Panc1 (cell line): ENCODE measurements at regions not wholly inside any gene's neighbourhood (a gene's known extent, or its start where the extent isn't known, plus 50 kb on each side); places are given as distances from the start of the nearest gene placed in this dataset.

Source experiments
- ATAC-seq: fragments of 200-7000 bp; cut with Tn5 transposase; 2 replicates; pipeline ENCODE4 v1.9.1; 2020; ENCODE audit warnings: mild to moderate bottlenecking, moderate library complexity
- BruUV-seq: library from RNA; stranded (reverse); fragments of 400-500 nt; replicated peaks from 2 replicates; lab custom pipeline; 2021; lab: Mats Ljungman, UMichigan
- CTCF ChIA-PET: fragments of 300-600 bp; sonication (Branson Sonifier 250); formaldehyde crosslinking; loops from one replicate; lab custom pipeline; 2022; ENCODE audit warnings: antibody characterized with exemption; lab: Charles Lee
- POLR2A ChIA-PET: fragments of 300-600 bp; sonication (Branson Sonifier 250); formaldehyde crosslinking; loops from one replicate; lab custom pipeline; 2022; ENCODE audit warnings: antibody characterized with exemption; lab: Charles Lee
- DNase-seq: peaks from one replicate; pipeline ENCODE4 v3.0.0-alpha.2; 2010; ENCODE audit warnings: low read depth, low spot score
- H3K27ac ChIP-seq: 2 replicates; pipeline ENCODE4 v1.5.1; 2011; ENCODE audit warnings: mild to moderate bottlenecking, low read length, inconsistent platforms
- H3K27me3 ChIP-seq: fragments of 200-500 bp; sonication (Bioruptor generic); 2 replicates; pipeline ENCODE4 v1.6.0; 2014; ENCODE audit warnings: low read length, inconsistent platforms; ENCODE audit not compliant: control insufficient read depth, insufficient read depth
- H3K36me3 ChIP-seq: fragments of 200-500 bp; sonication (Bioruptor generic); 2 replicates; pipeline ENCODE4 v1.5.1; 2014; ENCODE audit warnings: inconsistent platforms, mild to moderate bottlenecking, low read length, moderate library complexity; ENCODE audit not compliant: control insufficient read depth, insufficient read depth
- H3K4me1 ChIP-seq: 2 replicates; pipeline ENCODE4 v1.5.1; 2011; ENCODE audit warnings: inconsistent platforms, mild to moderate bottlenecking, low read length, moderate library complexity; ENCODE audit not compliant: control insufficient read depth, insufficient read depth
- H3K4me3 ChIP-seq, 2 experiments: 2 replicates each; pipeline ENCODE4 v1.5.1; 2011 to 2012; ENCODE audit warnings: low read depth in 2 of 2, low read length in 2 of 2, mild to moderate bottlenecking in 2 of 2, inconsistent platforms in 1 of 2, moderate library complexity in 1 of 2
- H3K9me3 ChIP-seq: fragments of 200-500 bp; sonication (Bioruptor generic); 2 replicates; pipeline ENCODE4 v1.5.1; 2014; ENCODE audit warnings: low read depth, mild to moderate bottlenecking, inconsistent platforms, low read length, moderate library complexity; ENCODE audit not compliant: control insufficient read depth, insufficient read depth
- POLR2AphosphoS5 ChIP-seq: IDR thresholded peaks from 2 replicates; pipeline ENCODE4 v1.6.1; 2012; ENCODE audit warnings: mild to moderate bottlenecking, low read depth, low read length, moderate library complexity
- SIN3A ChIP-seq: IDR thresholded peaks from 2 replicates; pipeline ENCODE4 v1.6.1; 2012; ENCODE audit warnings: low read depth, mild to moderate bottlenecking, low read length, moderate library complexity, borderline replicate concordance; ENCODE audit not compliant: insufficient read depth
- TCF7L2 ChIP-seq: IDR thresholded peaks from 2 replicates; pipeline ENCODE4 v1.6.1; 2011; ENCODE audit warnings: mild to moderate bottlenecking, low read depth, low read length, inconsistent platforms
- in situ Hi-C: cut with HindIII; loops from 2 replicates; pipeline ENCODE4 v1.10.0; 2016; ENCODE audit warnings: low sequenced_read_pairs, low pct_unique_long_range_greater_than_20kb
- intact Hi-C: fragments of 100-400 bp; cut with micrococcal nuclease; formaldehyde crosslinking; loops from one replicate; pipeline ENCODE4 v1.10.0; 2022; ENCODE audit not compliant: unreplicated experiment
- TF ChIP-seq, protein P1 (sequence below), 2 experiments: IDR thresholded peaks; 2 replicates each; pipeline ENCODE4 v1.6.1; 2011 to 2012; ENCODE audit warnings: low read depth in 2 of 2, control low read depth in 1 of 2, low read length in 1 of 2, mild to moderate bottlenecking in 1 of 2, moderate library complexity in 1 of 2; ENCODE audit not compliant: insufficient read depth in 1 of 2
- TF ChIP-seq, protein P2 (sequence below): fragments of 450-650 bp; IDR thresholded peaks from 2 replicates; pipeline ENCODE4 v1.5.1; 2017; ENCODE audit warnings: mild to moderate bottlenecking

DNA sequence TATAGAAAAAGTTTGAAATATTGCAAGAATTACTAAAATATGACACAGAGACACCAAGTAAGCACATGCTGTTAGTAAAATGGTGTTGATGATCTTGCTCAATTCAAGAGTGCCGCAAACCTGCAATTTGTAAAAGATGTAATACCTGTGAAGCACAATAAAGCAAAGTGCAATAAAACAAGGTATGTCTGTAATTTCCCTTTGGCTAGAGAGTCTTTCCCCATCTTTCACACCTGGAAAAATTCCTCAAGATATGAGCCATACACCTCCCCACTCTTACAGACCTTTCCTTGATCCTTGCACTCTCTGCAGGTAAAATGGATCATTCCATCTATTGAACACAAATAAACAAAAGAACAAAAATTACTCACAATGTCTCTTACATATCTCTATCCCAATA lies 597.8 kb downstream of the EFNA5 start:
- Histone ChIP-seq H3K4me1 (no peaks in the 10 kb centered on the region), H3K9me3 (no peaks in the 10 kb centered on the region), H3K36me3 (no peaks in the 10 kb centered on the region), H3K27me3 (no peaks in the 10 kb centered on the region), H3K4me3 (no peak overlapping the region), H3K27ac (no peak overlapping the region)
- TF ChIP-seq TCF7L2 = no peak
- TF ChIP-seq, protein P1, sequence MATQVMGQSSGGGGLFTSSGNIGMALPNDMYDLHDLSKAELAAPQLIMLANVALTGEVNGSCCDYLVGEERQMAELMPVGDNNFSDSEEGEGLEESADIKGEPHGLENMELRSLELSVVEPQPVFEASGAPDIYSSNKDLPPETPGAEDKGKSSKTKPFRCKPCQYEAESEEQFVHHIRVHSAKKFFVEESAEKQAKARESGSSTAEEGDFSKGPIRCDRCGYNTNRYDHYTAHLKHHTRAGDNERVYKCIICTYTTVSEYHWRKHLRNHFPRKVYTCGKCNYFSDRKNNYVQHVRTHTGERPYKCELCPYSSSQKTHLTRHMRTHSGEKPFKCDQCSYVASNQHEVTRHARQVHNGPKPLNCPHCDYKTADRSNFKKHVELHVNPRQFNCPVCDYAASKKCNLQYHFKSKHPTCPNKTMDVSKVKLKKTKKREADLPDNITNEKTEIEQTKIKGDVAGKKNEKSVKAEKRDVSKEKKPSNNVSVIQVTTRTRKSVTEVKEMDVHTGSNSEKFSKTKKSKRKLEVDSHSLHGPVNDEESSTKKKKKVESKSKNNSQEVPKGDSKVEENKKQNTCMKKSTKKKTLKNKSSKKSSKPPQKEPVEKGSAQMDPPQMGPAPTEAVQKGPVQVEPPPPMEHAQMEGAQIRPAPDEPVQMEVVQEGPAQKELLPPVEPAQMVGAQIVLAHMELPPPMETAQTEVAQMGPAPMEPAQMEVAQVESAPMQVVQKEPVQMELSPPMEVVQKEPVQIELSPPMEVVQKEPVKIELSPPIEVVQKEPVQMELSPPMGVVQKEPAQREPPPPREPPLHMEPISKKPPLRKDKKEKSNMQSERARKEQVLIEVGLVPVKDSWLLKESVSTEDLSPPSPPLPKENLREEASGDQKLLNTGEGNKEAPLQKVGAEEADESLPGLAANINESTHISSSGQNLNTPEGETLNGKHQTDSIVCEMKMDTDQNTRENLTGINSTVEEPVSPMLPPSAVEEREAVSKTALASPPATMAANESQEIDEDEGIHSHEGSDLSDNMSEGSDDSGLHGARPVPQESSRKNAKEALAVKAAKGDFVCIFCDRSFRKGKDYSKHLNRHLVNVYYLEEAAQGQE (IDR thresholded peaks at IDR 0.05; ENCODE audit: insufficient read depth in 1 of 2, low read depth in 2 of 2, low read length in 1 of 2) = no peak
- TF ChIP-seq POLR2AphosphoS5 = no peak
- TF ChIP-seq, protein P2, sequence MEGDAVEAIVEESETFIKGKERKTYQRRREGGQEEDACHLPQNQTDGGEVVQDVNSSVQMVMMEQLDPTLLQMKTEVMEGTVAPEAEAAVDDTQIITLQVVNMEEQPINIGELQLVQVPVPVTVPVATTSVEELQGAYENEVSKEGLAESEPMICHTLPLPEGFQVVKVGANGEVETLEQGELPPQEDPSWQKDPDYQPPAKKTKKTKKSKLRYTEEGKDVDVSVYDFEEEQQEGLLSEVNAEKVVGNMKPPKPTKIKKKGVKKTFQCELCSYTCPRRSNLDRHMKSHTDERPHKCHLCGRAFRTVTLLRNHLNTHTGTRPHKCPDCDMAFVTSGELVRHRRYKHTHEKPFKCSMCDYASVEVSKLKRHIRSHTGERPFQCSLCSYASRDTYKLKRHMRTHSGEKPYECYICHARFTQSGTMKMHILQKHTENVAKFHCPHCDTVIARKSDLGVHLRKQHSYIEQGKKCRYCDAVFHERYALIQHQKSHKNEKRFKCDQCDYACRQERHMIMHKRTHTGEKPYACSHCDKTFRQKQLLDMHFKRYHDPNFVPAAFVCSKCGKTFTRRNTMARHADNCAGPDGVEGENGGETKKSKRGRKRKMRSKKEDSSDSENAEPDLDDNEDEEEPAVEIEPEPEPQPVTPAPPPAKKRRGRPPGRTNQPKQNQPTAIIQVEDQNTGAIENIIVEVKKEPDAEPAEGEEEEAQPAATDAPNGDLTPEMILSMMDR = no peak
- no peak for TF ChIP-seq SIN3A
- in situ Hi-C loops (no loop called here), intact Hi-C loops (loop anchor here (1.0 kb wide), 1 partner anchor 20 kb away; no protein-coding TSS in a partner anchor)
- CTCF ChIA-PET = no interaction called here
- ATAC-seq = no peak
- POLR2A ChIA-PET = no interaction called here
- BruUV-seq = no TSS peak
- no peak for DNase-seq

DNA sequence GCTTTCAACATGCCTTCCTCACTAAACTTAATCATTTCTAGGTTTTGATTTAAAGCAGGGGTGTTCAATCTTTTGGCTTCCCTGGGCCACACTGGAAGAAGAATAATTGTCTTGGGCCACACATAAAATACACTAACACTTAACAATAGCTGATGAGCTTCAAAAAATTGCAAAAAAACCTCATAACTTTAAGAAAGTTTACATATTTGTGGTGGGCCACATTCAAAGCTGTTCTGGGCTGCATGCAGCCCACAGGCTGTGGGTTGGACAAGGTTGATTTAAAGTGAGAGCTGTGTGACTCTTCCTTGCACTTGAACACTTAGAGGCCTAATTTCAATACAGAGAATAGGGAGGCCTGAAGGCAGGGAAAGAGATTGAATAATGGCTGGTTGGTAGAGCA lies 598.3 kb downstream of the EFNA5 start:
- Histone ChIP-seq H3K27ac (no peak overlapping the region), H3K36me3 (no peaks in the 10 kb centered on the region), H3K27me3 (no peaks in the 10 kb centered on the region), H3K9me3 (no peaks in the 10 kb centered on the region), H3K4me1 (no peaks in the 10 kb centered on the region), H3K4me3 (no peak overlapping the region)
- CTCF ChIA-PET = no interaction called here
- TF ChIP-seq, protein P1 (IDR thresholded peaks at IDR 0.05; ENCODE audit: insufficient read depth in 1 of 2, low read depth in 2 of 2, low read length in 1 of 2) = no peak
- TF ChIP-seq SIN3A (no peak), TCF7L2 (no peak), POLR2AphosphoS5 (no peak)
- TF ChIP-seq, protein P2 = no peak
- intact Hi-C loops = loop anchor here (1.0 kb wide), 1 partner anchor 19 kb away; no protein-coding TSS in a partner anchor
- BruUV-seq = no TSS peak
- no peak for DNase-seq
- no peak for ATAC-seq
- in situ Hi-C loops = no loop called here
- POLR2A ChIA-PET = no interaction called here
